Transverse colon (tissue), 4 donors: ENCODE measurements at regions not wholly inside any gene's neighbourhood (a gene's known extent, or its start where the extent isn't known, plus 50 kb on each side); places are given as distances from the start of the nearest gene placed in this dataset.

Experiments used
- POLR2AphosphoS5 ChIP-seq, 3 donors: sonication (generic); formaldehyde crosslinking; IDR thresholded peaks; one replicate each; pipeline ENCODE4 v1.6.1; 2016; ENCODE audit warnings: antibody characterized with exemption in 3 of 3
- TF ChIP-seq, protein P1 (sequence below), 5 experiments: fragments of 200-600 bp in 3 of 5; fragments of 450-650 bp in 2 of 5; sonication (generic) in 3 of 5; IDR thresholded peaks; 1 replicate in 2 of 5; 2 replicates in 3 of 5; pipeline ENCODE4 v1.5.1; 2016 to 2017; ENCODE audit warnings: antibody characterized with exemption in 5 of 5, inconsistent platforms in 3 of 5, mild to moderate bottlenecking in 2 of 5, moderate library complexity in 1 of 5

DNA sequence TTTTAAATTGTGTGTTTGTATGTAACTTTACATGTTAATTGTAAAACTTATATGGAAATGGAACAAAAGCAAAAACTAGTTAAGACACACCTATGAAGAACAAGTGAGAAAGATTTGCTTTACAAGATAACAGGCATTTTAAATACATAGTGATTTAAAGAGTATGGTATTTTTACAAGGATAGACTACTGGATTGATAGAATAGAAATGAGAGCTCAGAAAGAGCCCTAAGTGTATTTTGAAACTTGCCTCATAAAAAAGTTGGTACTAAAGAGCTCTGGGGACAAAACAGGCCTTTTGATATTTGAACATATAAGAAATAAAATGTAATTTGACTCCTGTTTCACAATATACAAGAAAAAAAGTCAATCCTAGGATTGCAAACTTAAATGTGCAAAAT lies 928.4 kb downstream of the REEP3 start:
- no peak for TF ChIP-seq POLR2AphosphoS5 (IDR thresholded peaks at IDR 0.05)
- TF ChIP-seq, protein P1, sequence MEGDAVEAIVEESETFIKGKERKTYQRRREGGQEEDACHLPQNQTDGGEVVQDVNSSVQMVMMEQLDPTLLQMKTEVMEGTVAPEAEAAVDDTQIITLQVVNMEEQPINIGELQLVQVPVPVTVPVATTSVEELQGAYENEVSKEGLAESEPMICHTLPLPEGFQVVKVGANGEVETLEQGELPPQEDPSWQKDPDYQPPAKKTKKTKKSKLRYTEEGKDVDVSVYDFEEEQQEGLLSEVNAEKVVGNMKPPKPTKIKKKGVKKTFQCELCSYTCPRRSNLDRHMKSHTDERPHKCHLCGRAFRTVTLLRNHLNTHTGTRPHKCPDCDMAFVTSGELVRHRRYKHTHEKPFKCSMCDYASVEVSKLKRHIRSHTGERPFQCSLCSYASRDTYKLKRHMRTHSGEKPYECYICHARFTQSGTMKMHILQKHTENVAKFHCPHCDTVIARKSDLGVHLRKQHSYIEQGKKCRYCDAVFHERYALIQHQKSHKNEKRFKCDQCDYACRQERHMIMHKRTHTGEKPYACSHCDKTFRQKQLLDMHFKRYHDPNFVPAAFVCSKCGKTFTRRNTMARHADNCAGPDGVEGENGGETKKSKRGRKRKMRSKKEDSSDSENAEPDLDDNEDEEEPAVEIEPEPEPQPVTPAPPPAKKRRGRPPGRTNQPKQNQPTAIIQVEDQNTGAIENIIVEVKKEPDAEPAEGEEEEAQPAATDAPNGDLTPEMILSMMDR (IDR thresholded peaks at IDR 0.05), result no peak
